ENCODE measurements at regions not wholly inside any gene's neighbourhood (a gene's known extent, or its start where the extent isn't known, plus 50 kb on each side); places are given as distances from the start of the nearest gene placed in this dataset.

DNA sequence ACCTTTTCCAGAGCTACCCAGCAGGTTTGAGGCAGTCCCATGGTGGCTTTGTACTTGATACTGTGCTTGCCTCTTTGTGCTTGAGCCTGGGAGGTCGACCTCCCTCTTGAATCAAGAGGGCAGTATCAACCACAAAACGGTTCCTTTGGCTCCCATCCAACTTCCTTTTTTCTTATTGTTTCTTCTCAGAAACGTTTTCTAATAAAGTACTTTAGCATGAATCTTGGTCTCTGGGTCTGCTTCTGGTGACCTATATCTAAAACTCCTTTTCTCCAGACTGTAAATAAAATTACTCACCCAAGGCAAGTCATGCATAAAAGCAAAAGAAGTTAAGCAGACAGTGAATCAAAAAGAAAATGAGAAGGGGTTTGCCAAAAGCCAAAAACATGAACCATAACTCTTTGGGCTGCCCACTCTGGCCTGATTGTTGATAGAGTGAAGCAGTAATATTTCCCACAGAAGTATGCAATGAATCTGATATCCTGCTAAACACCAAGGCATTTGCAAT, 112.2 kb upstream of the SLC4A7 start:
- TF ChIP-seq, protein P1, sequence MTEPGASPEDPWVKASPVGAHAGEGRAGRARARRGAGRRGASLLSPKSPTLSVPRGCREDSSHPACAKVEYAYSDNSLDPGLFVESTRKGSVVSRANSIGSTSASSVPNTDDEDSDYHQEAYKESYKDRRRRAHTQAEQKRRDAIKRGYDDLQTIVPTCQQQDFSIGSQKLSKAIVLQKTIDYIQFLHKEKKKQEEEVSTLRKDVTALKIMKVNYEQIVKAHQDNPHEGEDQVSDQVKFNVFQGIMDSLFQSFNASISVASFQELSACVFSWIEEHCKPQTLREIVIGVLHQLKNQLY (CRISPR knock-in tag; IDR thresholded peaks at IDR 0.05): no peak
- TF ChIP-seq, protein P2, sequence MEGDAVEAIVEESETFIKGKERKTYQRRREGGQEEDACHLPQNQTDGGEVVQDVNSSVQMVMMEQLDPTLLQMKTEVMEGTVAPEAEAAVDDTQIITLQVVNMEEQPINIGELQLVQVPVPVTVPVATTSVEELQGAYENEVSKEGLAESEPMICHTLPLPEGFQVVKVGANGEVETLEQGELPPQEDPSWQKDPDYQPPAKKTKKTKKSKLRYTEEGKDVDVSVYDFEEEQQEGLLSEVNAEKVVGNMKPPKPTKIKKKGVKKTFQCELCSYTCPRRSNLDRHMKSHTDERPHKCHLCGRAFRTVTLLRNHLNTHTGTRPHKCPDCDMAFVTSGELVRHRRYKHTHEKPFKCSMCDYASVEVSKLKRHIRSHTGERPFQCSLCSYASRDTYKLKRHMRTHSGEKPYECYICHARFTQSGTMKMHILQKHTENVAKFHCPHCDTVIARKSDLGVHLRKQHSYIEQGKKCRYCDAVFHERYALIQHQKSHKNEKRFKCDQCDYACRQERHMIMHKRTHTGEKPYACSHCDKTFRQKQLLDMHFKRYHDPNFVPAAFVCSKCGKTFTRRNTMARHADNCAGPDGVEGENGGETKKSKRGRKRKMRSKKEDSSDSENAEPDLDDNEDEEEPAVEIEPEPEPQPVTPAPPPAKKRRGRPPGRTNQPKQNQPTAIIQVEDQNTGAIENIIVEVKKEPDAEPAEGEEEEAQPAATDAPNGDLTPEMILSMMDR (IDR thresholded peaks at IDR 0.05): no peak
- TF ChIP-seq, protein P3, sequence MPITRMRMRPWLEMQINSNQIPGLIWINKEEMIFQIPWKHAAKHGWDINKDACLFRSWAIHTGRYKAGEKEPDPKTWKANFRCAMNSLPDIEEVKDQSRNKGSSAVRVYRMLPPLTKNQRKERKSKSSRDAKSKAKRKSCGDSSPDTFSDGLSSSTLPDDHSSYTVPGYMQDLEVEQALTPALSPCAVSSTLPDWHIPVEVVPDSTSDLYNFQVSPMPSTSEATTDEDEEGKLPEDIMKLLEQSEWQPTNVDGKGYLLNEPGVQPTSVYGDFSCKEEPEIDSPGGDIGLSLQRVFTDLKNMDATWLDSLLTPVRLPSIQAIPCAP (CRISPR knock-in tag; IDR thresholded peaks at IDR 0.05): no peak
- no peak for TF ChIP-seq NFE2L1 (CRISPR knock-in tag; IDR thresholded peaks at IDR 0.05)
- TF ChIP-seq, protein P4, sequence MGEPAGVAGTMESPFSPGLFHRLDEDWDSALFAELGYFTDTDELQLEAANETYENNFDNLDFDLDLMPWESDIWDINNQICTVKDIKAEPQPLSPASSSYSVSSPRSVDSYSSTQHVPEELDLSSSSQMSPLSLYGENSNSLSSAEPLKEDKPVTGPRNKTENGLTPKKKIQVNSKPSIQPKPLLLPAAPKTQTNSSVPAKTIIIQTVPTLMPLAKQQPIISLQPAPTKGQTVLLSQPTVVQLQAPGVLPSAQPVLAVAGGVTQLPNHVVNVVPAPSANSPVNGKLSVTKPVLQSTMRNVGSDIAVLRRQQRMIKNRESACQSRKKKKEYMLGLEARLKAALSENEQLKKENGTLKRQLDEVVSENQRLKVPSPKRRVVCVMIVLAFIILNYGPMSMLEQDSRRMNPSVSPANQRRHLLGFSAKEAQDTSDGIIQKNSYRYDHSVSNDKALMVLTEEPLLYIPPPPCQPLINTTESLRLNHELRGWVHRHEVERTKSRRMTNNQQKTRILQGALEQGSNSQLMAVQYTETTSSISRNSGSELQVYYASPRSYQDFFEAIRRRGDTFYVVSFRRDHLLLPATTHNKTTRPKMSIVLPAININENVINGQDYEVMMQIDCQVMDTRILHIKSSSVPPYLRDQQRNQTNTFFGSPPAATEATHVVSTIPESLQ (CRISPR knock-in tag; IDR thresholded peaks at IDR 0.05): no peak
- TF ChIP-seq, protein P5, sequence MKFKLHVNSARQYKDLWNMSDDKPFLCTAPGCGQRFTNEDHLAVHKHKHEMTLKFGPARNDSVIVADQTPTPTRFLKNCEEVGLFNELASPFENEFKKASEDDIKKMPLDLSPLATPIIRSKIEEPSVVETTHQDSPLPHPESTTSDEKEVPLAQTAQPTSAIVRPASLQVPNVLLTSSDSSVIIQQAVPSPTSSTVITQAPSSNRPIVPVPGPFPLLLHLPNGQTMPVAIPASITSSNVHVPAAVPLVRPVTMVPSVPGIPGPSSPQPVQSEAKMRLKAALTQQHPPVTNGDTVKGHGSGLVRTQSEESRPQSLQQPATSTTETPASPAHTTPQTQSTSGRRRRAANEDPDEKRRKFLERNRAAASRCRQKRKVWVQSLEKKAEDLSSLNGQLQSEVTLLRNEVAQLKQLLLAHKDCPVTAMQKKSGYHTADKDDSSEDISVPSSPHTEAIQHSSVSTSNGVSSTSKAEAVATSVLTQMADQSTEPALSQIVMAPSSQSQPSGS (CRISPR knock-in tag; IDR thresholded peaks at IDR 0.05; ENCODE audit: borderline replicate concordance, low read depth): no peak
- no peak for TF ChIP-seq FOXJ3 (CRISPR knock-in tag; IDR thresholded peaks at IDR 0.05; ENCODE audit: borderline replicate concordance)
- TF ChIP-seq GTF2I (CRISPR knock-in tag; conservative IDR thresholded peaks at IDR 0.05): no peak
- TF ChIP-seq, protein P6, sequence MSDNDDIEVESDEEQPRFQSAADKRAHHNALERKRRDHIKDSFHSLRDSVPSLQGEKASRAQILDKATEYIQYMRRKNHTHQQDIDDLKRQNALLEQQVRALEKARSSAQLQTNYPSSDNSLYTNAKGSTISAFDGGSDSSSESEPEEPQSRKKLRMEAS (CRISPR knock-in tag; IDR thresholded peaks at IDR 0.05): no peak
- TF ChIP-seq ATF1 (CRISPR knock-in tag; IDR thresholded peaks at IDR 0.05): no peak
- no peak for TF ChIP-seq CREB1 (CRISPR knock-in tag; IDR thresholded peaks at IDR 0.05)
- TF ChIP-seq, protein P7, sequence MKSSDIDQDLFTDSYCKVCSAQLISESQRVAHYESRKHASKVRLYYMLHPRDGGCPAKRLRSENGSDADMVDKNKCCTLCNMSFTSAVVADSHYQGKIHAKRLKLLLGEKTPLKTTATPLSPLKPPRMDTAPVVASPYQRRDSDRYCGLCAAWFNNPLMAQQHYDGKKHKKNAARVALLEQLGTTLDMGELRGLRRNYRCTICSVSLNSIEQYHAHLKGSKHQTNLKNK (CRISPR knock-in tag; IDR thresholded peaks at IDR 0.05): no peak
- no peak for TF ChIP-seq CBFB (CRISPR knock-in tag; IDR thresholded peaks at IDR 0.05; ENCODE audit: low read depth)
- TF ChIP-seq, protein P8, sequence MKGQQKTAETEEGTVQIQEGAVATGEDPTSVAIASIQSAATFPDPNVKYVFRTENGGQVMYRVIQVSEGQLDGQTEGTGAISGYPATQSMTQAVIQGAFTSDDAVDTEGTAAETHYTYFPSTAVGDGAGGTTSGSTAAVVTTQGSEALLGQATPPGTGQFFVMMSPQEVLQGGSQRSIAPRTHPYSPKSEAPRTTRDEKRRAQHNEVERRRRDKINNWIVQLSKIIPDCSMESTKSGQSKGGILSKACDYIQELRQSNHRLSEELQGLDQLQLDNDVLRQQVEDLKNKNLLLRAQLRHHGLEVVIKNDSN (CRISPR knock-in tag; IDR thresholded peaks at IDR 0.05): no peak

All from WTC11 (cell line).